ENCODE measurements at regions not wholly inside any gene's neighbourhood (a gene's known extent, or its start where the extent isn't known, plus 50 kb on each side); places are given as distances from the start of the nearest gene placed in this dataset.

DNA sequence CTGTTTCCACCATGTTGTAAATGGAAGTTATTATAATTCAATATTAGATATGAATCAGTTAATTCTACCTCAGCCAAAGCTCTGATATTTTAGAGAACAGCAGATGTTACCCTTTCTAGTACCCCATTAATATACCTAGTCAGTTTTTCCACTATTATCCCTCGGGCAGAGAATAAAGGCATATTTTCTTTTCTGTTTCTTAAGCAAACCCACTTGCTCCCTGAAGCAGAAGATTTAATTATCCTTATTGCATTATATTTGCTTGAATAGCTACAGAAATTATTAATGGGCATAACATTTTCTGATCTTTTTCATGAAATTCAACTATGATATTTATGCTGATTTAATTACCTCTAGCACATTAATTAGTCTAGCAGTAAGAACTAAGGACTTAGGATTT lies 832.9 kb upstream of the FBXO33 start:
- Histone ChIP-seq H2BK5ac (ENCODE audit: low read depth, low read length, poor library complexity) (no peak overlapping the region), H3K79me1 (ENCODE audit: low read length) (no peaks in the 10 kb centered on the region), H3K4ac (ENCODE audit: low read depth, low read length) (no peak overlapping the region), H2AFZ (ENCODE audit: insufficient read depth, low read length, poor library complexity) (no peak overlapping the region), H3K23ac (ENCODE audit: low read length) (no peak overlapping the region), H3K18ac (ENCODE audit: low read length) (no peak overlapping the region), H2BK120ac (ENCODE audit: insufficient read depth, low read length, poor library complexity) (no peak overlapping the region), H3K27me3 (ENCODE audit: insufficient read depth, low read length) (no peaks in the 10 kb centered on the region), H3K79me2 (ENCODE audit: control insufficient read depth, insufficient read depth, low read length, poor library complexity) (no peaks in the 10 kb centered on the region), H3K4me3 (ENCODE audit: low read depth, low read length) (no peak overlapping the region), H3K9me3 (ENCODE audit: insufficient read depth, low read depth, low read length) (no peaks in the 10 kb centered on the region), H3K9ac (ENCODE audit: low read length) (no peak overlapping the region), H4K8ac (ENCODE audit: low read depth, low read length) (no peak overlapping the region), H2BK12ac (ENCODE audit: low read length) (no peak overlapping the region), H3K14ac (ENCODE audit: low read length) (no peak overlapping the region), H3K4me1 (ENCODE audit: control insufficient read depth in 1 of 2, insufficient read depth in 2 of 2, low read length in 2 of 2) (no peaks in the 10 kb centered on the region), H3K36me3 (ENCODE audit: control insufficient read depth in 1 of 2, insufficient read depth in 2 of 2, low read length in 2 of 2) (no peaks in the 10 kb centered on the region), H2AK5ac (ENCODE audit: low read length) (no peak overlapping the region), H4K91ac (ENCODE audit: low read depth, low read length) (no peak overlapping the region), H4K12ac (ENCODE audit: low read depth, low read length) (no peak overlapping the region), H3K27ac (ENCODE audit: low read depth, low read length) (no peak overlapping the region), H3K4me2 (ENCODE audit: low read length) (no peak overlapping the region)
- no peak for DNase-seq
- WGBS (ENCODE audit: extremely low coverage, insufficient coverage, insufficient read length) = no CpG with 5 or more reads among the region's 1 CpG

DNA sequence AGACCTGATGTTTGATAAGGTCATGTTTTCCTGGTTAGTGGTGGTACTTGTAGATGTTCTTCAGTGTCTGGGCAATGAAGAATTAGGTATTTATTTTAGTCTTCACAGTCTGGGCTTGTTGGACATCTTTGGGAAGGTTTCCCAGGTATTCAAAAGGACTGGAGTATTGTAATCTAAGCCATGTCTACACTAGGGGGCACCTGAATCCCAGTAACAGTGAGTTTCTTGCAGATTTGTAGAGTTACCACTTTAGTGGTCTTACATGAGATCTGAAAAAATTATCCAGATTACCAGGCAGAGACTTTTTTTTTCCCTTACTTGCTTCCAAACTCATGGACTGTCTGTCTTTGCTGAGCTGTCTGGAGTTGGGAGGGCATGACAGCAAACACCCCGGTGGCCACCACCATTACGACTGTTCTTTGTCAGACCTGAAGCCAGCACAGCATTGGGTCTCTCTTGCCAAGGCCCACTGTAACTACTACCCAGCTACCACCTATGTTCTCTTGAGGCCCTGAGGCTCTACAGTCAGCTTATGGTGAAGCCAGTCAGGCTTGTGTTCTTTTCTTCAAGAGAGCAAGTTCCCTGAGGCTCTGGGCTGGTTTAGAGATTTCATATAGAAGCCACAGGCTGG lies 820.7 kb upstream of the FBXO33 start:
- Histone ChIP-seq H4K91ac (ENCODE audit: low read depth, low read length) (no peak overlapping the region), H3K9ac (ENCODE audit: low read length) (no peak overlapping the region), H3K14ac (ENCODE audit: low read length) (no peak overlapping the region), H3K4me1 (ENCODE audit: control insufficient read depth in 1 of 2, insufficient read depth in 2 of 2, low read length in 2 of 2) (no peaks in the 10 kb centered on the region), H3K23ac (ENCODE audit: low read length) (no peak overlapping the region), H2BK120ac (ENCODE audit: insufficient read depth, low read length, poor library complexity) (no peak overlapping the region), H3K4me3 (ENCODE audit: low read depth, low read length) (no peak overlapping the region), H4K8ac (ENCODE audit: low read depth, low read length) (no peak overlapping the region), H3K18ac (ENCODE audit: low read length) (no peak overlapping the region), H2AFZ (ENCODE audit: insufficient read depth, low read length, poor library complexity) (no peak overlapping the region), H3K79me2 (ENCODE audit: control insufficient read depth, insufficient read depth, low read length, poor library complexity) (no peaks in the 10 kb centered on the region), H2BK12ac (ENCODE audit: low read length) (no peak overlapping the region), H3K4ac (ENCODE audit: low read depth, low read length) (no peak overlapping the region), H3K27ac (ENCODE audit: low read depth, low read length) (no peak overlapping the region), H3K4me2 (ENCODE audit: low read length) (no peak overlapping the region), H3K36me3 (ENCODE audit: control insufficient read depth in 1 of 2, insufficient read depth in 2 of 2, low read length in 2 of 2) (no peaks in the 10 kb centered on the region), H2AK5ac (ENCODE audit: low read length) (no peak overlapping the region), H4K12ac (ENCODE audit: low read depth, low read length) (no peak overlapping the region), H2BK5ac (ENCODE audit: low read depth, low read length, poor library complexity) (no peak overlapping the region), H3K9me3 (ENCODE audit: insufficient read depth, low read depth, low read length) (no peaks in the 10 kb centered on the region), H3K79me1 (ENCODE audit: low read length) (no peaks in the 10 kb centered on the region), H3K27me3 (ENCODE audit: insufficient read depth, low read length) (no peaks in the 10 kb centered on the region)
- no CpG with 5 or more reads among the region's 2 CpGs for WGBS (ENCODE audit: extremely low coverage, insufficient coverage, insufficient read length)
- no peak for DNase-seq

DNA sequence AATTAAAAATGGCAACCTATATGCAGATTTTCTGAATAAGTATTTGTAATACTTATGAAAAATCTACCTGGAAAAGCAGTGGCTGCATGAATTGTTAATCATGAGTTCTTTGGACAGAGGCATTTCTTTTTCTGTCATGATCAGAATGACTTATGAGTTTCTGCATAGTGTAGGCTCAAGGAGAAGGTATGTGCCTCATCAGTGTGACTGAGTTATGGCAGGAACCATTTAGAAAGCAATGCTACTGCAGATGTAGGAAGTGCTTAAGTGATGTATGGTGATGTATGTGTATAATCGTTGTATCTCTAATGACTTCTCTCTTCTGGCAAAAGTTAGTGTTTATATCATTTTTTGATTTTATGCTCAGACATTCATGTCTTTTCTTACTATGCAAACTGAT lies 816.4 kb upstream of the FBXO33 start:
- Histone ChIP-seq H2AFZ (ENCODE audit: insufficient read depth, low read length, poor library complexity) (no peak overlapping the region), H4K12ac (ENCODE audit: low read depth, low read length) (no peak overlapping the region), H4K8ac (ENCODE audit: low read depth, low read length) (no peak overlapping the region), H3K23ac (ENCODE audit: low read length) (no peak overlapping the region), H2BK12ac (ENCODE audit: low read length) (no peak overlapping the region), H3K27ac (ENCODE audit: low read depth, low read length) (no peak overlapping the region), H3K18ac (ENCODE audit: low read length) (no peak overlapping the region), H3K36me3 (ENCODE audit: control insufficient read depth in 1 of 2, insufficient read depth in 2 of 2, low read length in 2 of 2) (no peaks in the 10 kb centered on the region), H3K4ac (ENCODE audit: low read depth, low read length) (no peak overlapping the region), H4K91ac (ENCODE audit: low read depth, low read length) (no peak overlapping the region), H3K79me1 (ENCODE audit: low read length) (no peaks in the 10 kb centered on the region), H3K4me1 (ENCODE audit: control insufficient read depth in 1 of 2, insufficient read depth in 2 of 2, low read length in 2 of 2) (no peaks in the 10 kb centered on the region), H3K14ac (ENCODE audit: low read length) (no peak overlapping the region), H3K79me2 (ENCODE audit: control insufficient read depth, insufficient read depth, low read length, poor library complexity) (no peaks in the 10 kb centered on the region), H3K9ac (ENCODE audit: low read length) (no peak overlapping the region), H2AK5ac (ENCODE audit: low read length) (no peak overlapping the region), H3K9me3 (ENCODE audit: insufficient read depth, low read depth, low read length) (no peaks in the 10 kb centered on the region), H2BK120ac (ENCODE audit: insufficient read depth, low read length, poor library complexity) (no peak overlapping the region), H3K27me3 (ENCODE audit: insufficient read depth, low read length) (no peaks in the 10 kb centered on the region), H2BK5ac (ENCODE audit: low read depth, low read length, poor library complexity) (no peak overlapping the region), H3K4me3 (ENCODE audit: low read depth, low read length) (no peak overlapping the region), H3K4me2 (ENCODE audit: low read length) (no peak overlapping the region)
- WGBS (ENCODE audit: extremely low coverage, insufficient coverage, insufficient read length) = no CpG with 5 or more reads among the region's 1 CpG
- DNase-seq = no peak

DNA sequence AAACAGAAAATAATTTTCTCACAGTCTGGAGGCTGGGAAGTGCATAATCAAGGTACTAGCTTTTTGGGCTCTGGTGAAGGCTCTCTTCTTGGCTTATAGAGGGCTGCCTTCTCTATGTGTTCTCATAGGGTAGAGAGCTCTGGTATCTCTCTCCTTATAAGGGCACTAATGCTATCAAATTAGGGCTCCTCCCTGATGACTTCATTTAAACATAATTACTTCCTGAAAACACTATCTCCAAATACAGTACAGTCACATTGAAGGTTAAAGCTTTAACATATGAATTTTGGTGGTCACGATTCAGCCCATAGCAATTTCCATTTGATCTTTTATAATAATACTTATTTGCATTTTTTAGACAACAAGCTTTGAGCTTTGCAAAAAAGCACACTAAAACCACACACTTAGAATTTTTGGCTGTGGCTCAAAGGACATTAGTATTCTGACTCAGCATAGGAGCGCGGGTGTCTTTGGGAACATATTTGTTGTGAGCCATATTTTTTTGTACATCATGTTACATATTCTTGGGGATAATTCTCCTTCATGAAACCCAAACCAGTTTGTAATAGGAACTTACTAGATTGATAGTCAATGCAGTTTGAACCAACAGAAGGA lies 808.1 kb upstream of the FBXO33 start:
- Histone ChIP-seq H4K91ac (ENCODE audit: low read depth, low read length) (no peak overlapping the region), H3K14ac (ENCODE audit: low read length) (no peak overlapping the region), H2BK12ac (ENCODE audit: low read length) (no peak overlapping the region), H3K4me1 (ENCODE audit: control insufficient read depth in 1 of 2, insufficient read depth in 2 of 2, low read length in 2 of 2) (no peaks in the 10 kb centered on the region), H3K9me3 (ENCODE audit: insufficient read depth, low read depth, low read length) (peaks cover 6% of the 10 kb centered on the region), H3K27ac (ENCODE audit: low read depth, low read length) (no peak overlapping the region), H3K4me2 (ENCODE audit: low read length) (no peak overlapping the region), H4K8ac (ENCODE audit: low read depth, low read length) (no peak overlapping the region), H3K4me3 (ENCODE audit: low read depth, low read length) (no peak overlapping the region), H2BK120ac (ENCODE audit: insufficient read depth, low read length, poor library complexity) (no peak overlapping the region), H2AK5ac (ENCODE audit: low read length) (no peak overlapping the region), H3K27me3 (ENCODE audit: insufficient read depth, low read length) (no peaks in the 10 kb centered on the region), H3K79me1 (ENCODE audit: low read length) (no peaks in the 10 kb centered on the region), H3K23ac (ENCODE audit: low read length) (no peak overlapping the region), H4K12ac (ENCODE audit: low read depth, low read length) (no peak overlapping the region), H3K4ac (ENCODE audit: low read depth, low read length) (no peak overlapping the region), H2AFZ (ENCODE audit: insufficient read depth, low read length, poor library complexity) (no peak overlapping the region), H3K9ac (ENCODE audit: low read length) (no peak overlapping the region), H3K18ac (ENCODE audit: low read length) (no peak overlapping the region), H3K79me2 (ENCODE audit: control insufficient read depth, insufficient read depth, low read length, poor library complexity) (no peaks in the 10 kb centered on the region), H3K36me3 (ENCODE audit: control insufficient read depth in 1 of 2, insufficient read depth in 2 of 2, low read length in 2 of 2) (peaks cover 0 to 2% of the 10 kb centered on the region in 2 experiments), H2BK5ac (ENCODE audit: low read depth, low read length, poor library complexity) (no peak overlapping the region)
- no CpG with 5 or more reads among the region's 3 CpGs for whole genome bisulfite sequencing (ENCODE audit: extremely low coverage, insufficient coverage, insufficient read length)
- DNase-seq = no peak

All from trophoblast cell (in vitro differentiated cells and primary cell).